ENCODE measurements at regions not wholly inside any gene's neighbourhood (a gene's known extent, or its start where the extent isn't known, plus 50 kb on each side); places are given as distances from the start of the nearest gene placed in this dataset.

DNA sequence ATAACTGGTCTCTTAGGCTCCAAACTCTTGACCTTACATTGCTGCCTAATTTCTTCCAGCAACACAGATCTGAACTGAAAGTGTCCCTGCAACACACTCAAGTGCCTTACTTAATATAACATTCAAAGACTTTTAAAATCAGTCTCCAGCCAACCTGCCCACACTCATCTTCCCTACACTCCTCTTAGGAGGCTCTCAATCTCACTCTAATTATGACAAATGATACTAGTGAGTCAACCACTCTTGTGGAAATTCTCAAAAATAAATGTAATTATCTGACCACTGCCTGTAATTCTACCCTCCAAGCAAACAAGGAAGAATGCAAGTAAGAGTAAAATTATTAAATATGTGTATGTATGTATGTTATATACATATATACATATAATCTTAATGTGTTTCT, 348.1 kb upstream of the MIR17HG start:
- Histone ChIP-seq H4K12ac (ENCODE audit: low read depth, low read length) (no peak overlapping the region), H3K4me2 (ENCODE audit: low read length) (no peak overlapping the region), H3K14ac (ENCODE audit: low read length) (no peak overlapping the region), H3K18ac (ENCODE audit: low read length) (no peak overlapping the region), H3K23ac (ENCODE audit: low read length) (no peak overlapping the region), H3K4ac (ENCODE audit: low read depth, low read length) (no peak overlapping the region), H3K4me3 (ENCODE audit: low read depth, low read length) (no peak overlapping the region), H3K9ac (ENCODE audit: low read length) (no peak overlapping the region), H3K9me3 (ENCODE audit: insufficient read depth, low read depth, low read length) (no peaks in the 10 kb centered on the region), H2BK5ac (ENCODE audit: low read depth, low read length, poor library complexity) (no peak overlapping the region), H2AFZ (ENCODE audit: insufficient read depth, low read length, poor library complexity) (no peak overlapping the region), H3K79me1 (ENCODE audit: low read length) (no peaks in the 10 kb centered on the region), H3K27ac (ENCODE audit: low read depth, low read length) (no peak overlapping the region), H3K79me2 (ENCODE audit: control insufficient read depth, insufficient read depth, low read length, poor library complexity) (no peaks in the 10 kb centered on the region), H4K8ac (ENCODE audit: low read depth, low read length) (no peak overlapping the region), H3K4me1 (ENCODE audit: control insufficient read depth in 1 of 2, insufficient read depth in 2 of 2, low read length in 2 of 2) (no peaks in the 10 kb centered on the region), H2BK120ac (ENCODE audit: insufficient read depth, low read length, poor library complexity) (no peak overlapping the region), H3K36me3 (ENCODE audit: control insufficient read depth in 1 of 2, insufficient read depth in 2 of 2, low read length in 2 of 2) (no peaks in the 10 kb centered on the region), H3K27me3 (ENCODE audit: insufficient read depth, low read length) (no peaks in the 10 kb centered on the region), H4K91ac (ENCODE audit: low read depth, low read length) (no peak overlapping the region), H2BK12ac (ENCODE audit: low read length) (no peak overlapping the region), H2AK5ac (ENCODE audit: low read length) (no peak overlapping the region)
- no peak for DNase-seq

- no peaks in the 10 kb centered on the region for H3K4me1 ChIP-seq (ENCODE audit: control insufficient read depth in 1 of 2, insufficient read depth in 2 of 2, low read length in 2 of 2)
Observed at GRCh38 chr13:91001371-91001770, 346.1 kb upstream of the MIR17HG start.

DNA sequence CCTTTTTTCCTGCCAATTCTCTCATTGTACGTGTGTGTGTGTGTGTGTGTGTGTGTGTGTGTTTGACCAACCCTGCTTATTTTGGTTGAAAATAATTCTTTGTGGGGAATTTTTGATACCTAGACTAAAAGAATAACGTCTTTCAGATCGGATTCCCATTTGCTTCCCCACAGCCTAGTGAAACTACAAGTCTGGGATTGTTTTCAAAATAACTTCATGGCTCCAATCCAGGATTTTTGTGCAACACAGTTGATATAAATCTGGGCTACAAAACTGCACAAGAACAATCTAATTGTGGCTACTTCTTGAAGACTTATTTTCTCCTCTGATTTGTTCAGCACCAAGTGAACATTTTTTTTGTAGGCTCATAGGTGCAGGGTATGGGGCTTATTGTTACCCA, 332.8 kb upstream of the MIR17HG start:
- no peak overlapping the region for H4K12ac ChIP-seq (ENCODE audit: low read depth, low read length)
- no peak overlapping the region for H3K4me2 ChIP-seq (ENCODE audit: low read length)
- H3K27me3 ChIP-seq (ENCODE audit: insufficient read depth, low read length), result no peaks in the 10 kb centered on the region
- no peak overlapping the region for H3K4ac ChIP-seq (ENCODE audit: low read depth, low read length)
- no peak overlapping the region for H3K27ac ChIP-seq (ENCODE audit: low read depth, low read length)
- H2AFZ ChIP-seq (ENCODE audit: insufficient read depth, low read length, poor library complexity), result no peak overlapping the region
- H2BK5ac ChIP-seq (ENCODE audit: low read depth, low read length, poor library complexity), result no peak overlapping the region
- H3K9me3 ChIP-seq (ENCODE audit: insufficient read depth, low read depth, low read length), result no peaks in the 10 kb centered on the region
- no peaks in the 10 kb centered on the region for H3K36me3 ChIP-seq (ENCODE audit: control insufficient read depth in 1 of 2, insufficient read depth in 2 of 2, low read length in 2 of 2)
- no peak overlapping the region for H4K91ac ChIP-seq (ENCODE audit: low read depth, low read length)
- H3K79me1 ChIP-seq (ENCODE audit: low read length), result no peaks in the 10 kb centered on the region
- H2BK120ac ChIP-seq (ENCODE audit: insufficient read depth, low read length, poor library complexity), result no peak overlapping the region
- H3K79me2 ChIP-seq (ENCODE audit: control insufficient read depth, insufficient read depth, low read length, poor library complexity), result no peaks in the 10 kb centered on the region
- no CpG with 5 or more reads among the region's 3 CpGs for WGBS (ENCODE audit: extremely low coverage, insufficient coverage, insufficient read length)
- no peak overlapping the region for H4K8ac ChIP-seq (ENCODE audit: low read depth, low read length)
- no peak overlapping the region for H3K14ac ChIP-seq (ENCODE audit: low read length)
- no peak overlapping the region for H3K18ac ChIP-seq (ENCODE audit: low read length)
- H3K9ac ChIP-seq (ENCODE audit: low read length), result no peak overlapping the region
- no peak for DNase-seq
- no peak overlapping the region for H2BK12ac ChIP-seq (ENCODE audit: low read length)
- no peaks in the 10 kb centered on the region for H3K4me1 ChIP-seq (ENCODE audit: control insufficient read depth in 1 of 2, insufficient read depth in 2 of 2, low read length in 2 of 2)
- no peak overlapping the region for H3K4me3 ChIP-seq (ENCODE audit: low read depth, low read length)
- H2AK5ac ChIP-seq (ENCODE audit: low read length), result no peak overlapping the region
- H3K23ac ChIP-seq (ENCODE audit: low read length), result no peak overlapping the region

More at GRCh38 chr13:91001371-91001770, 346.1 kb upstream of the MIR17HG start:
- Histone ChIP-seq H4K12ac (ENCODE audit: low read depth, low read length) (no peak overlapping the region), H2BK12ac (ENCODE audit: low read length) (no peak overlapping the region), H3K18ac (ENCODE audit: low read length) (no peak overlapping the region), H3K23ac (ENCODE audit: low read length) (no peak overlapping the region), H4K91ac (ENCODE audit: low read depth, low read length) (no peak overlapping the region), H4K8ac (ENCODE audit: low read depth, low read length) (no peak overlapping the region), H3K9me3 (ENCODE audit: insufficient read depth, low read depth, low read length) (no peaks in the 10 kb centered on the region), H3K27me3 (ENCODE audit: insufficient read depth, low read length) (no peaks in the 10 kb centered on the region), H3K14ac (ENCODE audit: low read length) (no peak overlapping the region), H2BK5ac (ENCODE audit: low read depth, low read length, poor library complexity) (no peak overlapping the region), H3K4me2 (ENCODE audit: low read length) (no peak overlapping the region), H3K4ac (ENCODE audit: low read depth, low read length) (no peak overlapping the region), H2AFZ (ENCODE audit: insufficient read depth, low read length, poor library complexity) (no peak overlapping the region), H2AK5ac (ENCODE audit: low read length) (no peak overlapping the region), H3K79me1 (ENCODE audit: low read length) (no peaks in the 10 kb centered on the region), H3K9ac (ENCODE audit: low read length) (no peak overlapping the region), H3K4me3 (ENCODE audit: low read depth, low read length) (no peak overlapping the region), H3K36me3 (ENCODE audit: control insufficient read depth in 1 of 2, insufficient read depth in 2 of 2, low read length in 2 of 2) (no peaks in the 10 kb centered on the region), H3K79me2 (ENCODE audit: control insufficient read depth, insufficient read depth, low read length, poor library complexity) (no peaks in the 10 kb centered on the region), H3K27ac (ENCODE audit: low read depth, low read length) (no peak overlapping the region), H2BK120ac (ENCODE audit: insufficient read depth, low read length, poor library complexity) (no peak overlapping the region)
- DNase-seq, result no peak
- WGBS (ENCODE audit: extremely low coverage, insufficient coverage, insufficient read length), result no CpG with 5 or more reads among the region's 6 CpGs

GRCh38 chr13:91017031-91017668, 330.3 kb upstream of the MIR17HG start:
- Histone ChIP-seq H3K23ac (ENCODE audit: low read length) (no peak overlapping the region), H3K4me2 (ENCODE audit: low read length) (no peak overlapping the region), H3K79me2 (ENCODE audit: control insufficient read depth, insufficient read depth, low read length, poor library complexity) (no peaks in the 10 kb centered on the region), H3K36me3 (ENCODE audit: control insufficient read depth in 1 of 2, insufficient read depth in 2 of 2, low read length in 2 of 2) (no peaks in the 10 kb centered on the region), H2BK120ac (ENCODE audit: insufficient read depth, low read length, poor library complexity) (no peak overlapping the region), H3K9me3 (ENCODE audit: insufficient read depth, low read depth, low read length) (no peaks in the 10 kb centered on the region), H3K27me3 (ENCODE audit: insufficient read depth, low read length) (no peaks in the 10 kb centered on the region), H2BK12ac (ENCODE audit: low read length) (no peak overlapping the region), H3K4me1 (ENCODE audit: control insufficient read depth in 1 of 2, insufficient read depth in 2 of 2, low read length in 2 of 2) (no peaks in the 10 kb centered on the region), H4K91ac (ENCODE audit: low read depth, low read length) (no peak overlapping the region), H3K79me1 (ENCODE audit: low read length) (no peaks in the 10 kb centered on the region), H4K8ac (ENCODE audit: low read depth, low read length) (no peak overlapping the region), H3K18ac (ENCODE audit: low read length) (no peak overlapping the region), H3K4ac (ENCODE audit: low read depth, low read length) (no peak overlapping the region), H2BK5ac (ENCODE audit: low read depth, low read length, poor library complexity) (no peak overlapping the region), H4K12ac (ENCODE audit: low read depth, low read length) (no peak overlapping the region), H3K27ac (ENCODE audit: low read depth, low read length) (no peak overlapping the region), H2AK5ac (ENCODE audit: low read length) (no peak overlapping the region), H2AFZ (ENCODE audit: insufficient read depth, low read length, poor library complexity) (no peak overlapping the region), H3K14ac (ENCODE audit: low read length) (no peak overlapping the region), H3K9ac (ENCODE audit: low read length) (no peak overlapping the region), H3K4me3 (ENCODE audit: low read depth, low read length) (no peak overlapping the region)
- no CpG with 5 or more reads among the region's 2 CpGs for WGBS (ENCODE audit: extremely low coverage, insufficient coverage, insufficient read length)
- DNase-seq, result peak; percentile 17 to 64

All from trophoblast cell (in vitro differentiated cells and primary cell).